Mesothelial cell of epicardium (in vitro differentiated cells): ENCODE measurements at regions not wholly inside any gene's neighbourhood (a gene's known extent, or its start where the extent isn't known, plus 50 kb on each side); places are given as distances from the start of the nearest gene placed in this dataset.

Experiments
- DNase-seq, 2 experiments: peaks; one replicate each; pipeline ENCODE4 v3.0.0; 2021; ENCODE audit warnings: low spot score in 2 of 2; ENCODE audit not compliant: unreplicated experiment in 2 of 2
- H3K27ac Mint-ChIP-seq: 2 replicates; pipeline ENCODE4 v1.8.0; 2021; ENCODE audit warnings: mixed read lengths
- H3K27me3 Mint-ChIP-seq: 2 replicates; pipeline ENCODE4 v1.8.0; 2021; ENCODE audit warnings: low read depth, mixed read lengths
- H3K36me3 Mint-ChIP-seq: 2 replicates; pipeline ENCODE4 v1.8.0; 2021; ENCODE audit warnings: mixed read lengths
- H3K4me1 Mint-ChIP-seq: 2 replicates; pipeline ENCODE4 v1.8.0; 2021; ENCODE audit warnings: mixed read lengths
- H3K4me3 Mint-ChIP-seq: 2 replicates; pipeline ENCODE4 v1.8.0; 2021; ENCODE audit warnings: mild to moderate bottlenecking, moderate library complexity, mixed read lengths
- H3K9me3 Mint-ChIP-seq: 2 replicates; pipeline ENCODE4 v1.8.0; 2021; ENCODE audit warnings: mixed read lengths
- CTCF ChIP-seq: fragments of 200-600 bp; sonication (generic); IDR thresholded peaks from one replicate; pipeline ENCODE4 v1.5.0; 2021; ENCODE audit warnings: antibody characterized with exemption; ENCODE audit not compliant: unreplicated experiment

GRCh38 chr1:188406636-188407035, 1577.9 kb downstream of the PLA2G4A start:
- Mint-ChIP-seq H3K27me3 (no peaks in the 10 kb centered on the region), H3K4me3 (no peak overlapping the region), H3K27ac (no peak overlapping the region), H3K4me1 (no peaks in the 10 kb centered on the region), H3K36me3 (no peaks in the 10 kb centered on the region), H3K9me3 (peaks cover 10% of the 10 kb centered on the region)
- no peak for TF ChIP-seq CTCF
- DNase-seq: no peak

GRCh38 chr1:188420177-188420576, 1591.4 kb downstream of the PLA2G4A start:
- no peaks in the 10 kb centered on the region for H3K27me3 Mint-ChIP-seq
- no peaks in the 10 kb centered on the region for H3K9me3 Mint-ChIP-seq

GRCh38 chr1:188423073-188423472, 1594.3 kb downstream of the PLA2G4A start:
- Mint-ChIP-seq H3K4me1 (peaks cover 13% of the 10 kb centered on the region), H3K4me3 (no peak overlapping the region), H3K36me3 (no peaks in the 10 kb centered on the region), H3K27ac (no peak overlapping the region), H3K9me3 (no peaks in the 10 kb centered on the region), H3K27me3 (no peaks in the 10 kb centered on the region)
- TF ChIP-seq CTCF: no peak
- DNase-seq: no peak

More at GRCh38 chr1:188420177-188420576, 1591.4 kb downstream of the PLA2G4A start:
- Mint-ChIP-seq H3K36me3 (no peaks in the 10 kb centered on the region), H3K27ac (no peak overlapping the region), H3K4me1 (no peaks in the 10 kb centered on the region), H3K4me3 (no peak overlapping the region)
- no peak for DNase-seq
- no peak for TF ChIP-seq CTCF

- Mint-ChIP-seq H3K36me3 (no peaks in the 10 kb centered on the region), H3K9me3 (peaks cover 5% of the 10 kb centered on the region), H3K4me3 (no peak overlapping the region), H3K27me3 (no peaks in the 10 kb centered on the region), H3K4me1 (peaks cover 13% of the 10 kb centered on the region), H3K27ac (no peak overlapping the region)
- no peak for DNase-seq
- no peak for TF ChIP-seq CTCF
Observed at GRCh38 chr1:188424176-188424575, 1595.4 kb downstream of the PLA2G4A start.

- DNase-seq: no peak
- Mint-ChIP-seq H3K9me3 (peaks cover 5% of the 10 kb centered on the region), H3K4me3 (no peak overlapping the region), H3K27me3 (no peaks in the 10 kb centered on the region), H3K27ac (no peak overlapping the region), H3K36me3 (no peaks in the 10 kb centered on the region), H3K4me1 (peaks cover 13% of the 10 kb centered on the region)
- no peak for TF ChIP-seq CTCF
Observed at GRCh38 chr1:188425687-188426086, 1596.9 kb downstream of the PLA2G4A start.

- no peak for TF ChIP-seq CTCF
- Mint-ChIP-seq H3K27ac (no peak overlapping the region), H3K27me3 (no peaks in the 10 kb centered on the region), H3K9me3 (peaks cover 5% of the 10 kb centered on the region), H3K36me3 (no peaks in the 10 kb centered on the region), H3K4me1 (peaks cover 13% of the 10 kb centered on the region), H3K4me3 (no peak overlapping the region)
- no peak for DNase-seq
Observed at GRCh38 chr1:188426561-188426960, 1597.8 kb downstream of the PLA2G4A start.
